ENCODE measurements at regions not wholly inside any gene's neighbourhood (a gene's known extent, or its start where the extent isn't known, plus 50 kb on each side); places are given as distances from the start of the nearest gene placed in this dataset.

DNA sequence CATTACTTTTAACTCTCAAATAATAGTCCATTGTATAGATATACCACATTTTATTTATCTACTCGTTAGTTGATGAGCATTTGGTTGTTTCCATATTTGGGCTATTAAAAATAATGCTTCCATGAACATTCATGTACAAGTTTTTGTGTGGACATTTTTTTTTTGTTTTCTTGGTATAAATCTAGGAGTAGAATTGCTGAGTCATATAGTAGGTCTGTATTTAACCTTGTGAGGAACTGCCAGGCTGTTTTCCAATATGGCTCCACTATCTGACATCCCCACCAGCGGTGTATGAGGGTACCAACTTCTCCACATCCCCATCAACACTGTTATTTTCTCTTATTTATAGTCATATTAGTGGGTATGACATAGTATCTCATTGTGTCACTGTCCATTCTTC, 143.1 kb downstream of the RAP2A start (continued):
- TF ChIP-seq ELF2 (CRISPR knock-in tag; IDR thresholded peaks at IDR 0.05) (no peak), MAFG (tag; conservative IDR thresholded peaks at IDR 0.05) (peak; percentile 82), SNRNP70 (optimal IDR thresholded peaks at IDR 0.05; ENCODE audit: low read depth, low read length) (no peak), SRF (CRISPR knock-in tag; IDR thresholded peaks at IDR 0.05) (no peak), HDAC1 (IDR thresholded peaks at IDR 0.05) (no peak), ZNF780A (CRISPR knock-in tag; IDR thresholded peaks at IDR 0.05) (no peak), FOXP1 (CRISPR knock-in tag; IDR thresholded peaks at IDR 0.05) (no peak), MECOM (CRISPR knock-in tag; IDR thresholded peaks at IDR 0.05) (no peak), PTRF (tag; IDR thresholded peaks at IDR 0.05) (no peak)
- TF ChIP-seq, protein P1, sequence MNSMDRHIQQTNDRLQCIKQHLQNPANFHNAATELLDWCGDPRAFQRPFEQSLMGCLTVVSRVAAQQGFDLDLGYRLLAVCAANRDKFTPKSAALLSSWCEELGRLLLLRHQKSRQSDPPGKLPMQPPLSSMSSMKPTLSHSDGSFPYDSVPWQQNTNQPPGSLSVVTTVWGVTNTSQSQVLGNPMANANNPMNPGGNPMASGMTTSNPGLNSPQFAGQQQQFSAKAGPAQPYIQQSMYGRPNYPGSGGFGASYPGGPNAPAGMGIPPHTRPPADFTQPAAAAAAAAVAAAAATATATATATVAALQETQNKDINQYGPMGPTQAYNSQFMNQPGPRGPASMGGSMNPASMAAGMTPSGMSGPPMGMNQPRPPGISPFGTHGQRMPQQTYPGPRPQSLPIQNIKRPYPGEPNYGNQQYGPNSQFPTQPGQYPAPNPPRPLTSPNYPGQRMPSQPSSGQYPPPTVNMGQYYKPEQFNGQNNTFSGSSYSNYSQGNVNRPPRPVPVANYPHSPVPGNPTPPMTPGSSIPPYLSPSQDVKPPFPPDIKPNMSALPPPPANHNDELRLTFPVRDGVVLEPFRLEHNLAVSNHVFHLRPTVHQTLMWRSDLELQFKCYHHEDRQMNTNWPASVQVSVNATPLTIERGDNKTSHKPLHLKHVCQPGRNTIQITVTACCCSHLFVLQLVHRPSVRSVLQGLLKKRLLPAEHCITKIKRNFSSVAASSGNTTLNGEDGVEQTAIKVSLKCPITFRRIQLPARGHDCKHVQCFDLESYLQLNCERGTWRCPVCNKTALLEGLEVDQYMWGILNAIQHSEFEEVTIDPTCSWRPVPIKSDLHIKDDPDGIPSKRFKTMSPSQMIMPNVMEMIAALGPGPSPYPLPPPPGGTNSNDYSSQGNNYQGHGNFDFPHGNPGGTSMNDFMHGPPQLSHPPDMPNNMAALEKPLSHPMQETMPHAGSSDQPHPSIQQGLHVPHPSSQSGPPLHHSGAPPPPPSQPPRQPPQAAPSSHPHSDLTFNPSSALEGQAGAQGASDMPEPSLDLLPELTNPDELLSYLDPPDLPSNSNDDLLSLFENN (IDR thresholded peaks at IDR 0.05; ENCODE audit: low read depth in 2 of 2, low read length in 2 of 2): no peak

Measured in K562 (cell line).